Stimulated activated CD4-positive, alpha-beta T cell treated with anti-CD3 and anti-CD28 coated beads, Interleukin-2, amount 100 ng/mL, for 4 hours (primary cell): ENCODE measurements at regions not wholly inside any gene's neighbourhood (a gene's known extent, or its start where the extent isn't known, plus 50 kb on each side); places are given as distances from the start of the nearest gene placed in this dataset.
"Not testable (repeated sequence)": the region's sequence is repeated elsewhere in the genome, so short reads cannot be mapped to it uniquely, and the experiment has no call there.

Experiments used
- DNase-seq: peaks from one replicate; pipeline ENCODE4 v3.0.0-alpha.2; 2020; ENCODE audit warnings: low read depth

DNA sequence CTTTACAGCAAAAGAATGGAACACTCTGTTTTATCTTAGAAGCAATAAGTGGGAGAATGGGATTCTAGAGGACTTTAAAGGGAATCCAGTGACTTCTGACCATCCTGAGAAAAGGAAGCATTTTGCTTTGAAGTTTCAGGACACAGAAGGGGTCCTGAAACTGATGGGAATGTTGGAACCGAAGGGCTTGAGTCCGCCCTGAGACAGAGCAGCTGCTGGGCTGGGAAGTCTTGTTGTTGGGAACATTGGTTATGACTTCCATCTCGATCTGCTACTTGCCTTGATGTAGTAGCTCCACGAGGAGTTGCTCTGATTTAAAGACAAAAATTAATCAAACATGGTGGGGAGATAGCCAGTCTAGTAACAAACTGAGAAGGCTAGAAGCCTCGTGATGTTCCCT, 177.6 kb downstream of the JCAD start:
- no peak for DNase-seq

DNA sequence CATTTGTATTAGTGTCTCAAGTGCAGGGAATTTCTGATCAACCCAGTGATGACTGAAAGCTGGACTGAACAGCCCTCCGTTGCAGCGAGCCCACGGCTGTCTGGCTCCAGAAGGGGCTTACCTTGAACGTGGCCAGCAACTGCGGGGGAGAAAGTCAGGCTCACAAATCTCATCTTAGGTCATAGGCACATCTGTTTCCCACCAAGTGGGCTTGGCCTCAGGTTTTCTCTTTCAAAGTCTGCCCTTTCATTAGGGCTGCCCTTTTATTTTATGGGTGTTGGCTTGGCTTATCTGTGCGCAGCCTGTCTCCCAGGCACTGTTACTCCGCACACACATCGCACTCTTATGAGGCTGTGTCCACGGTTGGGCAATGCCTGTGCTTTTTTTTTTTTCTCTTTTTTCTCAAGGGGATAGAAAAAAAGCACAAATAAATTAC, 178.0 kb downstream of the JCAD start:
- DNase-seq, result no peak

DNA sequence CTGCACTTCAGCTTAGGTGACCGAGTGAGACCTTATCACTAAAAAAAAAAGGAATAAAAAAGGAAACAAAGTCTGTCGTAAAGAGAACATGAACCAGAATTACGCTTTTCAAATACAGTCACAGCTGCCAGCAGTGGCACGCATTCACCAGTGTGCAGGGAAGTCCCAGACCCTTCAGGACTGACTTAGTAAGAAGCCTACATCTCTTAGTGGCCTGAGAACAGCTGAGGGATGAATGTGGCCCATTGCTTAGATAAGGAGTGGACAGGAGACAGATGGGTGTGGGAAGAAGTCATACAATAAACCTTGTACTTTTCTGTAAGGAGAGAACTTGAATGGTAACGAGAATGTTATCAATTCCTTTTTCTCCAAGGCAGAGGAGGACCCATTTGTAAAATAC, 178.5 kb downstream of the JCAD start:
- DNase-seq, result no peak

DNA sequence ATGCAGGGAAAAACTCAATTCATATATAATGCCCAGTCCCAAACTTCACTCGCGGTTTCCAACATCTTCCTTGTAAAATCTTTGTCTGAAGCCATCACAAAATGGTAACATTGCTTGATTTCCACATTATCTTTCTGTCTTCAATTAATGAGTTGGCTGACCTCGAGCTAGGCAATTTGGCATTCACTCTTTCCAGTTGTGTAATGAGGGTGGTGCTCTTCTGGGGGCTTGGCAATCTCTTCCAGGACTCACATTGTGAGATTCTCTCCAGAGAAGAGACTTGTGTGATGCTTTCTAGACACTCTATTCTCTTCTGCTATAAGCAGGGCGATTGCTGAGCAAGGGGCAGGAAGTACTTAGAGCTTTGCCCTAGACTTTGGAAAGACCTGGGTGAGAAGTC, 179.5 kb downstream of the JCAD start:
- DNase-seq, result no peak

DNA sequence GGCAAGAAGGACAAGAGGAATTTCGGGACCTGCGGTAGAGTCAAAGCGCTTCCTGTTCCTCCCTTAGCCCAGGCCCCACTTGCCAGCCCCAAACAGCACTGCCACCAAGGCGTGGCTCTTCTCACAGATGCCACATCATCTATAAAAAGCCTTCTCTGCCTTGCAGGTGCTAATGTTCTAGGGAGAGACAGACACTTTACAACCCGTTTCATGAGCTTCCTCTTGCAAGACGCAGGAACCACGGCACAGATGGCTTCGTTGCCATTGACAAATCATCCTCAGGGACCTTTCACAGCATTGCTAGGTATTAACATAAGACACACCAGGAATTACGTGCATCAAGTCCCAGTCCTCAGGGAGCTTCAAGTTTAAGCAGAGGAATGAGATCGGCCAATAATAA, 180.9 kb downstream of the JCAD start:
- DNase-seq, result no peak

DNA sequence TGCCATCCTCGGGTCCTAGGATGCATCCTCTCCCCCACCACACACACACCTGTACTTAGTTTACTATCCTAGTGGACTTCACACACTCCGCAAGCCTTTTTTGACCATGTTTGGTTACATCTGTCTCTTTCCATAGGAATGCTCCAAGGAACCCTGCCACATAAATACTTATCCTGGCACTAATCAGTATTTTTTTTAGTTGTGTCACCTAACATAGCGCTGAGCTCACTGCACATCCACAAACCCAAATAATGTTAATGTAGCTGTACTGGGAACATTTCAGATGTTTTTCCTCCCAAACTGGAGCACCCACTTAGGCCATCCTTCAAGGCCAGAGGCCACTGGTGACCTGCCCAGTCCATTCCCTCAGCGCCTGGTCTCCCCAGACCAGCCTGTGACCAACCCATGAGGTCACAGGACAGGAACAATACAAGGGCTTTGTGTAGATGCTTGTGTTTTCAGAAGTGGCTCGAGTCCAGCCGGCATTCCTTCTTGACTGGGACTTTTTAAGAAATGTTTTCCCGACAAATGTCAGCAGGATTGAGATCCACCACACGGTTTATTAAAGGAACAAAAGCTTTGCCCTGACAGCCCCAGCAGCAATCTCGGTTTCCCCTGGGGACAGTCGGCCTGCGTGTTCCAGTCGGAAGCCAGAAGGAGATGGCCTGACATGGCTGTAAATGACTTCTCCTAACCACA, 181.4 kb downstream of the JCAD start:
- no peak for DNase-seq

DNA sequence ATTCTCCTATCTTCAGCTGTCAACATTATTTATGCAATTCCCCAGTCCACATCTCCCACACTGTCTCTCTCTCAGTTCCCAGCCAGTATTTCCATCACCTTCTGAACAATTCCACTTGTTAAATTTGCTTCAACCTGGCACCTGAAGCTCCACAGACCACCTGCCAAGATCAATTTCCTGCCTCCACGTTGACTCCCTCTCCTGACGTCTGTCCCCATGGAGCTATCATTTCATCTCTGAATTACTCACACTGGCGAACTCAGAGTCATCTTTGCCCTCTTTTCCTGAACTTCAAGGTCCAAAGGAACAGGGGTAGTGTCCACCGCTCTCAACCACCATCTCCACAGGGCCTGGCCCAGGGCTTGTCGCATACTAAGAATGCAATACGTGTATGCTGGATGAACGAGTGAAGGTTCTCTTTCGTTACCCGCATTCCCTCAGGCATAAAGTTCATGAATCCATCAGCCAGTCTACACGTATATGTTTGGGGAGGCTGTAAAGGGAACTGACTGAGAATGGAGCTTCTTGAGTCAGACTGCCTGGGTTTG, 183.3 kb downstream of the JCAD start:
- no peak for DNase-seq

DNA sequence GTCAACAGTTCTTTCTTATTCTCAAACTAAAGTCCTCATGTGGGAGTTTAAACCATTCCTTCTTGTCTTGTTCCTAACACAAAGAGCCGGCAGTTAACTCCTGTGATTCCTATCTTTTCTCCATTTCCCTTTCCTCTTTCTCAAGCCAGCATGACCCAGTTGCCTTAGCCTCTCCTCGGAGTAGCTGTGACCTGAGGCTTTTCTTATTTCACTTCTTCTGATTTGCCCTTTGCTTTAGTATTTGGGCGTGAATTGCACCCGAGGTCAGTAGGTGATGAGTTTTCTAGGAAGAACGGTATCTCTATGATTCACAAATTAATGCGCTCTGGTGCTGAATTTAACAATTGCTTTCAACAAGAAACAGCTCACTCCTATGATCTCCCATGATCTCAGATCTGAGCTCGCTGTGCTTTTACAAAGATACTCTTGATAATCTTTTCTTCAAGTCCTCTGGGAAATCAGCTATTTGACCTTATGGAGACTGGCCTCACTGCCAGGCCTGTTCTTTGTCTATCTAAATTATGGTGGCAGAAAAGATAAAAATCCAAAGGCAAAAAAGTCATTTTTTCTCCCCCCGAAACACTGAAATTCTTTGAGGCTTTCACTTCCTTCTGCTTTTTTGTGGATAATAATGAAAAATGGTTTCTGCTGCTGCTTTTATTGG, 184.6 kb downstream of the JCAD start:
- DNase-seq, result no peak

DNA sequence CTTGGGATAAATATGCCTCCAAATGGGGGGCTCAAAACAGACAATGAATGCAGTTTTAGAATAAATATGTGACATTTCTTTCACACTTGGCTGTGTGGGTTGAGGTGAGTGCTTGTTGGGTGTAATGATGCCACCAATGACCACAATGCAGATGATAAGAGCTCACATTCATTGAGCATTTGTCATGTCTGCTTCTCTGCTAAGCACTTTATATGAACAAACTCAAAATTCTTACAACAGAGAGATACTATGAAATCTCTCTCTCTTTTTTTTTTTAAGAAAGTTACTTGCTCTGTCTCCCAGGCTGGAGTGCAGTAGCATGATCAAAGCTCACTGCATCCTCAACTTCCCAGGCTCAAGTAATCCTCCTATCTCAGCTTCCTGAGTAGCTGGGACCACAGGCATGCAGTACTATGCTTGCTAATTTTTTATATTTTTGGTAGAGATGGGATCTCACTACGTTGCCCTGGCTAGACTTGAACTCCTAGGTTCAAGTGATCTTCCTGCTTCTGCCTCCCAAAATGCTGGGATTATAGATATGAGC, 185.4 kb downstream of the JCAD start:
- DNase-seq, result no peak

DNA sequence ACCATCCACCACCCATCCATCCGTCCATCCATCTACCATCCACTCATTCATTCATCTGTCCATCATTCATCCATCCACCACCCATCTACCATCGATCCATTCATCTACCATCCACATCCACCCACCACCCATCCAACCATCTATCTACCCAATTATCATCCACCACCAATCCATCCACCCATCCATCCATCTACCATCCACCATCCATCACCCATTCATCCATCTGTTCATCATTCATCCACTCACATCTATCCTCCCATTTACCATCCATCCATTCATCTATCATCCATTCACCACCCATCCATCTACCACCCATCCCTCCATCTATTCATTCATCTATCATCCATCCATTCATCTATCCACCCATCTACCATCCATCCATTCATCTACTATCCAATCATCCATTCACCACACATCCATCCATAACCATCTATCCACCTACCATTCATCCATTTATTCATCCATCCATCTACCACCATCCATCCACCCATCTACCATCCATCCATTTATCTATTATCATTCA, 188.8 kb downstream of the JCAD start:
- DNase-seq, result no peak

DNA sequence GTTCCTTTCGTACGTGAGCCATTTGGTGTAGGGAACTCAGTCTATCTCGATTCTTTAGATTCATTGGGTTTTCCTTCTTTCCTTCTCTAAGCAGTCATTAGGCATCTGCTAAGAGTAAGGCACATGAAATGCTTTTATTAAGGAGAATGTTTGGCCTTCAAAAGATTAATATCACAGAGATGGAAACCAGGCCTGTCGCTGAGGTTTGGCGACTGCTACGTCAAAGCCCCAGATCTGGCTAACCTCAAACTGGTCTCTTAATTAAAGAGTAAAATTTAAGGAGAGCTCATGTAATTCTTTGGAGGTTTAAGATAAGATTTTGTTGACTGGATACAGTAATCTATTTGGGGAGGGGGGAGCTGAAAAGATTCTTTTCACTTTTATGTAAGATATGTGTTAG, 189.8 kb downstream of the JCAD start:
- DNase-seq, result no peak

DNA sequence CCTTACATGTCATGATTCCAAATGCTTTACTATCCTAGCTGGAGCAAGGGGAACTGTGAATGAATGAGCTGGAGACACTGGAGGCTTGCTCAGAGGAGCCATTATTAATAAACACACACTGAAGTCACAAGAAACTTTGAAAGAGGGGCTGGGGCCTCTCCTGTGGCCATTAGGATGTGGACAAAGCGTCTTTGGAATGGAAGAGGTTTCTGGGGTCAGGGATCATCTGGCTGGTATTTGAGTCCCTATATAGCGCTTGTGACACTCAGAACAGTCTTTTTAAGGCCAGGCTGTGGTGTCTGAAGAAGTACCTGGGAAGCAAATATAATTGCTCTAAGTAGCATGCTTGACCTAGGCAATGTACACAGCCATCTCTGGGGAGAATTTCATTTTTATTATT, 193.0 kb downstream of the JCAD start:
- DNase-seq, result no peak

DNA sequence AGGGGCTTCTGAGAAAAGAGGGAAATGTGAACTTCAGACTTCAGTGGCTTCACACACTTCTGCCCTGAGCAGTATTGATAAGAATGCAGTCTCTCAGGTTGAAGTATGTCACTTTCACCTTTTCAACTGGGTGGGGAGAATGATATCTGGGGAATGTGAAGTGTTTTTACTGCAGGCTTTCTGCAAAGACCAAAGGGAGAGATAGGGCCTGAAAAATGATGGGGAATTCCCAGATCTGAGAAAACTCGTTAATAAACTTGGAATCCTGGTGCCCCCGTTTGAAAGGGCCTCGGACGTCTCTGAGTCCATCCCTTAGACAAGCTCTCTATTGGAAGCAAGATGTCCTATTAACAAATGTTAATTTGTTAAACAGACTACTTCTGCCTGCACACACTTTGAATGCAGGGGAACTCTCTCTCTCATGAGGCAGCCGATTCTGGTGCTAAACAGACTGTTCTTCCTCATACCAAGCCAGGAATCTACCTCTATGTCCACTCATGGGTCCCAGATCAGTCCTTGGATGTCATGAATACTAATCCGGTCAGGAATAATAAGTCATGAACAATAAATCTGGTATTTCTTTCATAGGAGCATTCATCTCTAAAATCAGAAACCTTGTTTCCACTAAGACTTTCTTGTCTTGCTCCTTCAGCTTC, 193.6 kb downstream of the JCAD start:
- DNase-seq, result no peak

DNA sequence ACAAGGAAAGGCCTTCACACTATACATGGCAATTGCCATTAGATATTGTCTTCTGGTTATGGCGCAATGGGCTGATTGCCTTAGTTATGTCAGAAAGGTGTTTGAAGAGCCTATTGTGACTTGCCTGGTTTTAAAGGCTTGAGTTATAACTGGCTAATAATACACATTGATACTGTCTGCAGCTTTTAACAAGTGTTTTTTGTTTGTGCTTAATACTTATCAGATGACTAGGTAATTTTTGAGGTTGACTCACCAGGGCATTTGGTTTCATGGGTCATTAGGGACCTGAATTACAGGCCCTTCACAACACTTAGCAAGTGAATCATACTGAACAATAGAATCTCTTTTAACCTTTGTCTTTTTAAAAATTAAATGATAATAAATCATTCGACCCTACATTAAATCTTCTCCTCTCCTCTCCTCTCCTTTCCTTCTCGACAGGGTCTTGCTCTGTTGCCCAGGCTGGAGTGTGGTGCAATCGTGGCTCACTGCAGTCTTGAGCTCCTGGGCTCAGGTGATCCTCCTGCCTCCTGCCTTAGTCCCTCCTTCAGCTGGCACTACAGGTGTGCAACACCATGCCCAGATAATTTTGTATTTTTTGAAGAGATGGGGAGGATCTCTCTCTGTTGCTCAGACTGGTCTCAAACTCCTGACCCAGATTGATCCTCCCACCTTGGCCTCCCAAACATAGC, 196.3 kb downstream of the JCAD start:
- DNase-seq, result no peak

DNA sequence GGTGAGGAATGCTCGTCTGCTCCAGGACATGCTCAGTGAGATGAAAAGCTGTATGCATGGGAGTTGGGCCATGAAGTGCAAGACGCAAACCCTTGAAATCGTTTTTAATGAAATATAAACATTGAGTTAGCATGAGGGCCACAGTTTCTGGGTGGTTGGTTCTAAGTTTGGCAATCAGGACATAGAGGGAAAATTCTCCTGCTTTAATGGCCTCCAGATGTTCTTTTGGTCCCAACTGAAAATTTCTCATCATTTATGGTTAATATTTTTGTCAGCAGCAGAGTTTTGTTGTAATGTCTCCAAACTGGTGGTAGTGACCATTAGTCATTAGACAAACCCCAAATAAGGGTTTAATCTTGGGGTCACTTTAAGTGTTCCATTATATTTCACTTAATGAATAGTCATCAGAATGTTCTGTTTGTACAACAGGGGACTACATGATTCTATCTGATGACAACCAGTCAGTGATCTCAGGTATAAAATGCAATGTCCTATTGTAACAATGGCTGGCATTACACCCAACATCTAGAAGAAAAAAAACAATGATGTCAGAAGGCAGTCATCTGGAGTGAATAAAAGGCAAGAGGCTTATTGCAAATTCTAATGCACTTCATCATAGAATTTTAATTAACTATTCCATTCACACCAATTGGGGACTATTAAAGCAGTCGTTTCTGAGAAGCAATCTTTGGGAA, 197.4 kb downstream of the JCAD start:
- no peak for DNase-seq

DNA sequence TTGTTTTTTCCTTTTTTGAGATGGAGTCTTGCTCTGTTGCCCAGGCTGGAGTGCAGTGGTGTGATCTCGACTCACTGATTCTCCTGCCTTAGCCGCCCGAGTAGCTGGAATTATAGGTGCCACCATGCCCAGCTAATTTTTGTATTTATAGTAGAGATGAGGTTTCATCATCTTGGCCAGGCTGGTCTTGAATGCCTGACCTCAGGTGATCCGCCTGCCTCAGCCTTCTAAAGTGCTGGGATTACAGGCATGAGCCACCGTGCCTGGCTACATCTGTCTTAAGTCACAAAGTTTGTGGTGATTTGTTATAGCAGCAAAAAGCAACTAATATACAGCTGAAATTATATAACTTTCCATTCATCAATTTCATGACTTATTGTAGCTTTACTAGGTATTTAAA, 198.2 kb downstream of the JCAD start:
- DNase-seq, result not testable (repeated sequence)

DNA sequence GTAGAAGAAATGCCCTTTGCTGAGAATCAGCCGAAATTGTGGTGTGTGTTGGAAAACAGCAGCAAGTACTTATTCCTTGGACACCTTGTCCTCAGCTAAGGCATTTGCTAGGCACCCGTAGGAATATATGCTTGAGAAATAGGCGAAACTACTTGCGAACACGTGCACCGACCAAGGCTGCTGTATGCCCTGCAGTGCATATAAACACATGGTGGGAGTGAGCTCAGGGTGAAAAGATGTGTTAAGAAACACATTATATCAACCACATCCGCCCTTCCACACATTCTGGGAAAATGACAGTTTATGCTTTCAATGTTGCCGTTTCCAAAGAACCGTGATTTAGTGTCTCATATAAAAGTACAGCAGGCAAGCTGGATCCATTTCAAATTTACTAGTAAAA, 199.2 kb downstream of the JCAD start:
- DNase-seq, result no peak

DNA sequence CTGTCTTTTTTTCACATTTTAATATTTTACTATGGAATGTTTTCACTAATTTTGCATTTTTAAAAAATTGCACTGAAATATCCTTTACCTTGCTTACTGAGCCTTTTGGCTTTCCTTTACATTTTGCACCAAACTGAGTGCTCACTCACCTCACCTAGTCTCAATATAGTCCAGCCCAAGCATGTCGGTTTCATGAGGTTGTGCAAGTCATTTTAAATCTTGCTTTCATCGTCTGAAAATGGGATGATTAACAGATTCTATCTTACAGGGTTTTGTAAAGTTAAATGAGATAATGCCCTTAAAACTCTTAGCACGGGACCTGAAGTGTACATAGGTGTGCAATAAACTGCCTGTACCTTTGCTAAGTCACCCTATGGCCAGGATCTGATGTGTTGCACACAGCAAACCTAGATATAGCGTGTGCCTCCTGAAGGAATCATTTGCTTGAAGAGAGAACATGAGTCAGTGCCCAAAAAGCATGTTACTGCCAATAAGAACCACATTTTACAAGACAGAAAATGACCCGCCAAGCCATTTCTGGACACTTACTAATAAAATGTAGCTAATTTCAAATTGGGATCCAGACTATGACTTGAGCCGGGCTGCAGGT, 199.8 kb downstream of the JCAD start:
- DNase-seq, result no peak

DNA sequence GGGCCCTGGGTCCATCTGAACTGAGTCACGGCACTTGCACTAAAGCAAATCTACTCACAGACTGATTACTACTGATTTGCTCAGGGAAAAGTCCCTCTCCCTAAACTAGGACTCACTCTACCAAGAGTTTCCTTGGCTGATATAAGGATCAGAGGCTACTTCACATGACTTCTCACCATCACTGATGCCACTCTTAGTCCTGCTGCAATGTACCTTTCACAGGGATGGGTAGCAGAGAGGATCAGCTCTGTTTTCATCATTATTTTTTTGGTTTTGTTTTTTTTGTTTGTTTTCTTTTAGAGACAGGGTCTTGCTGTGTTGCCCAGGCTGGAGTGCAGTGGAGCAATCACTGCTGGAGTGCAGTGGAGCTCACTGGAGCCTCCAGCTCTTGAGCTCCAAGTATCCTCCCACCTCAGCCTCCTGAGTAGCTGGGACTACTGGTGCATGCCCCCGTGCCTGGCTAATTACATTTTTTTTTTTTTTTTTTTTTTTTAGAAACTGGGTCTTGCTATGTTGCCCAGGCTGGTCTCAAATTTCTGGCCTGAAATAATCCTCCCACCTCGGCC, 200.6 kb downstream of the JCAD start:
- no peak for DNase-seq

DNA sequence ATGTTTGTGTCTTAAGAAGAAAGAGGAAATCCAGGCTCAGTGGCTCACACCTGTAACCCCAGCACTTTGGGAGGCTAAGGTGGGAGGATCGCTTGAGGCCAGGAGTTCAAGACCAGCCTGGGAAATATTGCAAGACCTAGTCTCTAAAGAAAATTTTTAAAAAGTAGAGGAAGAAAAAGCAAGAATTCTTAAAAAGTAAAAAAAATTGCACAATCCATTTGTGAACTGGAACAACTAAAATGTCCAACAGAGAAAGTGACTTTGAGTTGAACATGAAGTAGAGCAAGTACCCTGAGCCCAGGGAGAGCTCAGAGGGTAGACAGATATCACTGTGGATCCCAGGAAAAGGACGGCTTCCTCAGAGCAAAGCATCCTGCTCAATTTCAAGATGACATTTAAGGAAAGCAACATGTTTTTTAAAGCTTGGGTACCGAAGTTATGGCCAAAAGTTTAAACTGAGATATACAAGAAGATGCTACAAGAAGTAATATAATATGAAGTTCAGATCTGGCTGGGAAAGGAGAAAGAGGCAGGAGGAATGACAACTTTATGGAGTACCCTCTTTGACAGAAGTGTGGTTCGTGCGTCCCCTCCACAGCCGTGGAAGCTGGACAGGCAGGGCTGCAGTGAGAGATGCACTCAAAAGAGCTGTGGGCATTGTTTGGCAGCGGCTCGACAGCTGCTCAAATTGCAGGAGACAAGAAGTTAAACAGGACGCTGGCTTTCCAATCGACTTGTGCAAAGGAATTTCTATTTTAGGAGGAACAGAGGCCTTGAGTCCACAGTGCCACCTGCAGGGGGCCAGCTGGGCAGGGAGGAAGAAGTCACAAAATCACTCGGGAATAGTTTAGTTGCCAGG, 201.3 kb downstream of the JCAD start:
- DNase-seq, result no peak
